ENCODE measurements at regions not wholly inside any gene's neighbourhood (a gene's known extent, or its start where the extent isn't known, plus 50 kb on each side); places are given as distances from the start of the nearest gene placed in this dataset.

GRCh38 chr11:129292771-129293170 is 82.9 kb upstream of the BARX2 start:
- Histone ChIP-seq H3K4me3 (no peak overlapping the region), H3K27me3 (replicated peaks; ENCODE audit: insufficient read depth) (no peaks in the 10 kb centered on the region), H3K4me1 (replicated peaks) (no peaks in the 10 kb centered on the region), H3K27ac (no peak overlapping the region), H3K36me3 (no peaks in the 10 kb centered on the region), H3K9me3 (no peaks in the 10 kb centered on the region)
- 43% methylated on average over 2 of the region's 2 CpGs for WGBS
- TF ChIP-seq POLR2A (IDR thresholded peaks at IDR 0.05) (no peak), POLR2AphosphoS5 (IDR thresholded peaks at IDR 0.05) (no peak)
- TF ChIP-seq, protein P1, sequence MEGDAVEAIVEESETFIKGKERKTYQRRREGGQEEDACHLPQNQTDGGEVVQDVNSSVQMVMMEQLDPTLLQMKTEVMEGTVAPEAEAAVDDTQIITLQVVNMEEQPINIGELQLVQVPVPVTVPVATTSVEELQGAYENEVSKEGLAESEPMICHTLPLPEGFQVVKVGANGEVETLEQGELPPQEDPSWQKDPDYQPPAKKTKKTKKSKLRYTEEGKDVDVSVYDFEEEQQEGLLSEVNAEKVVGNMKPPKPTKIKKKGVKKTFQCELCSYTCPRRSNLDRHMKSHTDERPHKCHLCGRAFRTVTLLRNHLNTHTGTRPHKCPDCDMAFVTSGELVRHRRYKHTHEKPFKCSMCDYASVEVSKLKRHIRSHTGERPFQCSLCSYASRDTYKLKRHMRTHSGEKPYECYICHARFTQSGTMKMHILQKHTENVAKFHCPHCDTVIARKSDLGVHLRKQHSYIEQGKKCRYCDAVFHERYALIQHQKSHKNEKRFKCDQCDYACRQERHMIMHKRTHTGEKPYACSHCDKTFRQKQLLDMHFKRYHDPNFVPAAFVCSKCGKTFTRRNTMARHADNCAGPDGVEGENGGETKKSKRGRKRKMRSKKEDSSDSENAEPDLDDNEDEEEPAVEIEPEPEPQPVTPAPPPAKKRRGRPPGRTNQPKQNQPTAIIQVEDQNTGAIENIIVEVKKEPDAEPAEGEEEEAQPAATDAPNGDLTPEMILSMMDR (IDR thresholded peaks at IDR 0.05): no peak
- no peak for DNase-seq (ENCODE audit: low spot score)
- intact Hi-C loops (cut with DNase I): no loop called here

DNA sequence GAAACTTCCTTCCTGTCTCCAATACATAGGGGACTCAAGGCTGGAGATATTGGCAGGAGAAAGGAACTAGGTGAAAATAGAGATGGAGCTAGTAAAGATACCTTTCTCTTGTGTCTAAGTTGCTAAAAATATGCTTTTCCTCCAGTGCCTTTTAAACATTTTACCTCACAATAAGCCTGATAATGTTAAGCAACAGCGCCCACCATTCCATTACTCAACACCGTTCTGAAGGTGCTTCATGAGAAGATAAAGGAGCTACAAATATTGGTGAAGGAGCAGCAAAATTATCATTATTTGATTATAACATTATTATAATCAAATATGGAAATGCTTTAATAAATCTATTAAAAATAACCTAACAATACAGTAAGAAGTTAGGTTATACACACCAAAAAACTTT is 83.6 kb upstream of the BARX2 start:
- no peak for DNase-seq (ENCODE audit: low spot score)

GRCh38 chr11:129291546-129291945 is 84.1 kb upstream of the BARX2 start:
- H3K4me1 ChIP-seq (replicated peaks): no peaks in the 10 kb centered on the region
- no peak for DNase-seq (ENCODE audit: low spot score)
- TF ChIP-seq POLR2A (IDR thresholded peaks at IDR 0.05) (no peak), POLR2AphosphoS5 (IDR thresholded peaks at IDR 0.05) (no peak)
- TF ChIP-seq, protein P1 (IDR thresholded peaks at IDR 0.05): no peak
- H3K4me3 ChIP-seq: no peak overlapping the region
- 74% methylated on average over 5 of the region's 5 CpGs for WGBS
- no peaks in the 10 kb centered on the region for H3K36me3 ChIP-seq
- no peak overlapping the region for H3K27ac ChIP-seq
- intact Hi-C loops (cut with DNase I): no loop called here
- no peaks in the 10 kb centered on the region for H3K9me3 ChIP-seq
- no peaks in the 10 kb centered on the region for H3K27me3 ChIP-seq (replicated peaks; ENCODE audit: insufficient read depth)

More for the DNA sequence above, 83.6 kb upstream of the BARX2 start:
- Histone ChIP-seq H3K27ac (no peak overlapping the region), H3K4me3 (no peak overlapping the region), H3K4me1 (replicated peaks) (no peaks in the 10 kb centered on the region), H3K9me3 (no peaks in the 10 kb centered on the region), H3K36me3 (no peaks in the 10 kb centered on the region), H3K27me3 (replicated peaks; ENCODE audit: insufficient read depth) (no peaks in the 10 kb centered on the region)
- 97% methylated on average over 2 of the region's 2 CpGs for WGBS
- TF ChIP-seq, protein P1 (IDR thresholded peaks at IDR 0.05): no peak
- intact Hi-C loops (cut with DNase I): no loop called here

- DNase-seq (ENCODE audit: low spot score): no peak
- no peaks in the 10 kb centered on the region for H3K9me3 ChIP-seq
- no peaks in the 10 kb centered on the region for H3K36me3 ChIP-seq
- H3K27ac ChIP-seq: no peak overlapping the region
- intact Hi-C loops (cut with DNase I): no loop called here
- H3K4me3 ChIP-seq: no peak overlapping the region
- no peaks in the 10 kb centered on the region for H3K27me3 ChIP-seq (replicated peaks; ENCODE audit: insufficient read depth)
- TF ChIP-seq POLR2A (IDR thresholded peaks at IDR 0.05) (no peak), POLR2AphosphoS5 (IDR thresholded peaks at IDR 0.05) (no peak)
- TF ChIP-seq, protein P1 (IDR thresholded peaks at IDR 0.05): no peak
- 69% methylated on average over 7 of the region's 7 CpGs for WGBS
- no peaks in the 10 kb centered on the region for H3K4me1 ChIP-seq (replicated peaks)
These were observed 84.7 kb upstream of the BARX2 start for GRCh38 chr11:129290966-129291365.

DNA sequence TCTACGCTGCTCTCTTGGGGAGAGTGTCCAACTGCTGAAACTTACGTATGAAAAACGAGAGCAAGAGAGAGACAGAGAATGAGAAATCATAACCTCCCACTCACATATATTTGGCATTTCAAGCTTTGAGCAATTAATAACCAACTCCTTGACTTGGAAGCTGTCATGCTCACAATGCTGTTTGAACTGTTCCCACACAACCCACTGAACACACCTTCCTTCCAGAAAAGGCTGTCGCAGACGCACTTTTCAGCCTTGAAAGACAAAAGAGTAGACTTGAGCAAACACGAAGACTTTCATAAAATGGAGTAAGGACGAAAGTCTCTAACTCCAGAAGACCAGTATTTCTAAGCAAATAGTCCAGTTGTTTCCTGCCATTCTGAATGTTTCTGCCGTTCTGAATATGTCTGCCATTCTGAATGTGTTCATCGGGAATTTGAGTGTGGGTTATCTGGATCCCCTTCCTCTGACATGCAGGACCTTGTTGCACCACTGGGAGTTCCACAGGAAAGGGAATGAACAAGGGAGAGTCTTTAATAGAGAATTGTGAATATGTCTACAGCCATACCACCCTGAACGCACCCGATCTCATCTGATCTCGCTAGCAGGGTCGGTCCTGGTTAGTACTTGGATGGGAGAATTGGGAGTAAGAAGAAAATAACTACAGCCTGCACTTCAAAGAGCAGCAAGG is 86.2 kb upstream of the BARX2 start:
- Histone ChIP-seq H3K36me3 (no peaks in the 10 kb centered on the region), H3K27ac (no peak overlapping the region), H3K4me3 (no peak overlapping the region), H3K4me1 (replicated peaks) (no peaks in the 10 kb centered on the region), H3K27me3 (replicated peaks; ENCODE audit: insufficient read depth) (no peaks in the 10 kb centered on the region), H3K9me3 (no peaks in the 10 kb centered on the region)
- TF ChIP-seq POLR2A (IDR thresholded peaks at IDR 0.05) (no peak), POLR2AphosphoS5 (IDR thresholded peaks at IDR 0.05) (no peak)
- TF ChIP-seq, protein P1 (IDR thresholded peaks at IDR 0.05): no peak
- intact Hi-C loops (cut with DNase I): no loop called here
- no peak for DNase-seq (ENCODE audit: low spot score)
- WGBS: 85% methylated on average over 13 of the region's 13 CpGs

All from prostate gland (tissue), 2 donors.